Erythroblast (primary cell): ENCODE measurements at regions not wholly inside any gene's neighbourhood (a gene's known extent, or its start where the extent isn't known, plus 50 kb on each side); places are given as distances from the start of the nearest gene placed in this dataset.
"Not testable (repeated sequence)": the region's sequence is repeated elsewhere in the genome, so short reads cannot be mapped to it uniquely, and the experiment has no call there.

Source experiments
- DNase-seq, 2 experiments: peaks; one replicate each; lab custom pipeline; 2025; lab: John Stamatoyannopoulos, UW
- GATA1 ChIP-seq: IDR thresholded peaks from 2 replicates; pipeline ENCODE4 v1.6.1; 2011; ENCODE audit warnings: low read depth, mild to moderate bottlenecking, control low read depth, low read length, moderate library complexity
- POLR2A ChIP-seq: IDR thresholded peaks from 2 replicates; pipeline ENCODE4 v1.6.1; 2011; ENCODE audit warnings: mild to moderate bottlenecking, low read length

DNA sequence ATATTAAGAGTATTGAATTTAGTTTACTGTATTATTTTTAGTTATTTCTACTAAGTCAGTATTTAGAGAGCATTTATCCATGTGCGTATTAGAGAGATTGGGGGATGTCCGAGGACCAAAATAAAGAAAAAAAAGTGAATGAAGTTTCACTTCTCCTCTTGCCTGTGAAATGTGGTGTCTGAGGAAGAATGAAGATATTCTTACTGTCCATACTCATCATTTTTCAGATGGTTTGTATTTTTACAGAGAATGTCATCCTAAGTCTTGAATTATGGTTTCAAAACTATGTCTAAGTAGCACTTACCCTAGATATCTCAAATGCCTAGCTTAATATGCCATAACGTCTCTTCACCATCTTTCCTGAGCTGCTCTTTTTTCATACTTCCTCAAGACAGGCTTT is 854.3 kb downstream of the C4orf33 start:
- TF ChIP-seq POLR2A (no peak), GATA1 (no peak)
- DNase-seq, result no peak

DNA sequence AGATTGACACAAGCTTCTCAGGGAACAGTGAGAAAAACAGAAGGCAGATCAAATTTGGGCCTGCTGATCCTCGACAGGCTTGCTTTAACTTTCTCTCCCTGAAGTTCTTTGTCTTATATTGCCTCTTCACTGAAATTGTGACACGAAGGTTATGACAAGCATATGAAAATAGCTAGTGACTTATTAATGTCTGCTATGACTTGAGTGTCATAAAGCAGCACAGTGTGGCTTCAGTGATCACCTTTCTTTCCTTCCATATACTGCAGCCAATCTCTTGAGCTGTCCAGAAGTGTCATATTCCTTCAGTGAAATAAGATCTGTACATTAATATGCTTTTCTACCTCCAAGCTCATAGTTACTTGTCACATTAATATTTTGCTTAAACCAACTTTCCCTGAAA is 870.2 kb downstream of the C4orf33 start:
- DNase-seq, result no peak
- no peak for TF ChIP-seq GATA1
- TF ChIP-seq POLR2A, result no peak

DNA sequence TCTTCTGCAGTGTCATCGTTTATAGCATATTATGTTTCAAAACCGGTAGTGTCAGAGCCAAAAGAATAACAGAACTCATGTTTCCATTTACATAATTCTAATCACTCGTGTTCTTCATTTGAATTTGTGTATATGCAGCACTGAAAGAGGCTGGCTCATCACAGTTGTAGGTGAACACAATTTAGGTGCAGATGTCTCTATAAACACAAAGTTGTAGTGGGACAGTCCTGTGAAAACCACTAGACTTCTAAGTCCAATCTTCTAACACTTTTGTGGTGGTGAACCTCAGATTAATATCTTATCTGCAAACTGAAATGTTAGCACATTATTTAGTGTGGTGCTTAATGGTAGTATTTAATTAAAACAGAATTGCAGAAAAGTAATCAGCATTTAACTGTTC is 872.4 kb downstream of the C4orf33 start:
- no peak for DNase-seq
- no peak for TF ChIP-seq GATA1
- no peak for TF ChIP-seq POLR2A

DNA sequence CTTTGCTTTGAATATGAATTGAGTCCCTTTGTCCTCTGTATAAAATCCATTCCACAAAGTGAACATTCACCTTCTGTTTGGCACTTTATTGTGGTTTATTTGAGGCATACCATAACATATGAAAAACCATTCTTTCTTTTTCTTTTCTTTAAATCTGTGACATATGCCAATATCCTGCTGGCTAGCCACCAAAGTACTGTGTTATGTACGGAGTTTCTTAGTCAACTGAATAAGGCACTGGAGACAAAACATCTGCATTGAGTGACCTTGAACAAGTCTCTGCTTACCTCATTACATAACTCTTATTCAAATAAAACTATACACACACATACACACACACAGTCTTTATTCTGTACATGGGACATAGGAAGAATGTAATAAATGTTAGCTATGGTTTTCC is 872.8 kb downstream of the C4orf33 start:
- no peak for DNase-seq
- no peak for TF ChIP-seq GATA1

DNA sequence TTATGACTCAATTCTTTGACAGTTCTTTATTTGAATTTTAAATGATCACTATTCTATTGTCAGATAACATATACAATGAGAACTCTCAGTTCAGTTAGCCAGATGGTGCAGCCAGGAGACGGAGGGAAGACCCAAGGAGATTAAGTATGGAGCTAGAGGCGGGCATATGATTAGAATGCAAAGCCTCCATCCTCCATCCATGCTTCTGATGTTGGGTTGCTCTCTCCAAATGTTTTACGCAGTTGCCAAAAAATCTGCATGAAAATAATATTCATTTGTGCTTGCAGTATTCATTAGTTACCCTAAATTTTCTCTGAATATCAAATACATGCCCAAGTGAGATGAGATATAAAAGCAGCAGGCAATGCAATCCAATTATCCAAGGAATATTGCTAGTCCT is 874.8 kb downstream of the C4orf33 start:
- no peak for TF ChIP-seq GATA1
- TF ChIP-seq POLR2A, result no peak
- no peak for DNase-seq

DNA sequence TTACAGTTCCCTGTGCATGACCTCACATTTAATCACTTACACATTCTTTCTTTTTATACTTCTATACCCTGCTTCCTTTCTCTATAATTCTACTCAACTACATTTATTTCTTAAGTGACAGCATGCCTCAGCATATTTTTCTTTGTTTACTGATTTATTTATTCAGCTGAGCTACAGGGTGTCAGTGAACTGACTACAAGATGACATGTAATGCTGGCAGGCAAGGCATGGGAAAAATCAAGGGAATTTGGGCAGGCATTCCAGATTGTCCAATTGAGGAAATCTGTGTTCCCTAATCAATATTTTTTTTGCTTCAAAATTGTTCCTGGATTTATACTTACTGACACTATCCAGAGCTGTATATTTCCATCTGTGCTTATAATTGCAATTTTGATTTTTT is 875.5 kb downstream of the C4orf33 start:
- TF ChIP-seq GATA1 (no peak), POLR2A (no peak)
- no peak for DNase-seq

DNA sequence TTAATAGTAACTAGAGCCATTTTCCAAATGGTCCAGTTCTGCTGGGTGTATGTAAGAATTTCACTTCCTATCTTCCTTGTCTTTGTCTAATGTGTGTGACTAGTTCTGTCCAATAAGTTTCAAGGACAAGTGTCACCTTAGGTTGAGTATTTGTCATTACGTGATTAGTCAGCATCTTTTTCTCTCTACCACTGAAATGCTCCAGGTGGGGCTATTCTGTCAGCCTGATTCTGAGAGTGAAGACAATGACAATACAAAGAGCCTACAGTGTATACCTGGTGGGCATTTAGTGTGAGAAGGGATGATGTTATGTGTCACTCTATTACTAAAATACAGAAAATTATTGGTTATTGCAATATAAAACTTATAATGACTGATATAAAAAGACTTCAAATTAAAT is 876.3 kb downstream of the C4orf33 start:
- DNase-seq, result no peak

DNA sequence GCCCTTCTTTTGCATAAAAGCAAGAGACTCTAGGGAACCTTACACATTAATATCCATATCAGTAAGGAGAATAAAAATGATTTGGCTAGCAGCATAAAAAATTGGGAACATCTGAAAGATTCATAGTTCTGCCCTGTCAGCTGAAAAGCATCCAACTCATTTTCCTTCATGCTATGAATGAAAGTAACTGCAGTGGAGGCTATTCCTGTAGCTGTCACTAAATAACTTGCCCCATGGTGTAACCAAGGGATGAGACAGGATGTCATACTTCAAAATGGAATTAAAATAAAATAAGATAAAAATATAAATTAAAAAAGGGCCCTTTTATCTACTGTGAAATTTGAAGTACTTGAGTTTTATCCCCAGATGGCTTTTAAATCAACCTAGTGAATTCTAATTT is 878.8 kb downstream of the C4orf33 start:
- TF ChIP-seq POLR2A, result no peak
- no peak for TF ChIP-seq GATA1
- no peak for DNase-seq

More for the DNA sequence above, 876.3 kb downstream of the C4orf33 start:
- TF ChIP-seq GATA1 (no peak), POLR2A (no peak)

DNA sequence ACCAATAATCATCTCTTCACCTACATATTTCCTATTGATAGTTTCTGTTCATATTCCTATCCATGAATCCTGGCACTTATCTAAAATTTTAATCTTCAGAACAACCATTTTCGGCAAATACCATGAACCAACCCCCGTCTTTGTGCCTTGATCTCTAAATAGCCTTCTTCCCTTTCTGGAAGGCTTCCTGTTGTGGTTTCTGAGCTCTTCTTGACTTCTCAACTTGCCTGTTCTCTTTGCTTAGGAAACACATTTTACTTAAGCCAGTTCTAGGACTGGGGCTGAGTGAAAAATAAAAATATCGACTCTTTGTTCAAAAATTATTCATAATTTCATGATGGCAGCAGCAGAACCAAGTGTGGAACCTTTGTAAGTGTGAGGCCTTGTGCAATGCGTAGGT is 882.4 kb downstream of the C4orf33 start:
- DNase-seq, result no peak
- TF ChIP-seq POLR2A (no peak), GATA1 (no peak)

DNA sequence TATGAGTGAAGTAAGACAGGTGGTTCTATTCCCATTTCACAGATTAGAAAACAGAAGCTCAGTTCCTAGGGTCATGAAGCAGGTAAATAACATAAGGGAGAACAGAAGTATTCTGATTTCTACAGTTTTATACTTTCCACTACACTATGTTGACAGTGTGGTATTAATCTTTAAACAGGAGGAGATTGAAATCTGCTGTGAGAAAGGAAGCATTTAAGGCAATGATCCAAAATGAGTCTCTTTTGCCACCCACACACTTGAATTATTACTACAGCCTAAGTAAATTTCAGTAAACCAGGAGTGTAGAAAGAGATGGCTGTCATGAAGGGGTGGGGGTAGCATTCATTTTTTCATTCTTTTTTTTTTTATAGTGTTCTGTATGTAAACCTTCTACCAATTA is 893.0 kb downstream of the C4orf33 start:
- TF ChIP-seq GATA1 (no peak), POLR2A (no peak)

DNA sequence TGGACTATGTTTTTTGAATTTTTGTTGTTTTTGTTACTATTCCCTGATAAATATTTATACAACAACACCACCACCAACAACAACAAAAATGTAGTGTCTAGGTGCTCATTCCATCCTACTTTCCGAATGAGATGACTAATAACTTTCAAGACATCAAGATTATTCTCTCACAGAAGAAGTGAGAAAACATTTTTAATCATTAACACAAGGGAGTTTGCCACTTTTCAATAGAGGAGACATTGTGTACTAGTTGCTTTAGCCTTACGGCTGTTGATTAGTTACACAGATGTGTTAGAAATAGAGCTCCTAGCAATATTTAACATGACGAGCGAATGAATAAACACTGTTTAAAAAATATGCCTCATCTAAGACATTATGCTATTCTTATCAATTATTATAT is 898.8 kb downstream of the C4orf33 start:
- TF ChIP-seq GATA1 (no peak), POLR2A (no peak)
- DNase-seq, result no peak

More for the DNA sequence above, 893.0 kb downstream of the C4orf33 start:
- DNase-seq, result no peak

DNA sequence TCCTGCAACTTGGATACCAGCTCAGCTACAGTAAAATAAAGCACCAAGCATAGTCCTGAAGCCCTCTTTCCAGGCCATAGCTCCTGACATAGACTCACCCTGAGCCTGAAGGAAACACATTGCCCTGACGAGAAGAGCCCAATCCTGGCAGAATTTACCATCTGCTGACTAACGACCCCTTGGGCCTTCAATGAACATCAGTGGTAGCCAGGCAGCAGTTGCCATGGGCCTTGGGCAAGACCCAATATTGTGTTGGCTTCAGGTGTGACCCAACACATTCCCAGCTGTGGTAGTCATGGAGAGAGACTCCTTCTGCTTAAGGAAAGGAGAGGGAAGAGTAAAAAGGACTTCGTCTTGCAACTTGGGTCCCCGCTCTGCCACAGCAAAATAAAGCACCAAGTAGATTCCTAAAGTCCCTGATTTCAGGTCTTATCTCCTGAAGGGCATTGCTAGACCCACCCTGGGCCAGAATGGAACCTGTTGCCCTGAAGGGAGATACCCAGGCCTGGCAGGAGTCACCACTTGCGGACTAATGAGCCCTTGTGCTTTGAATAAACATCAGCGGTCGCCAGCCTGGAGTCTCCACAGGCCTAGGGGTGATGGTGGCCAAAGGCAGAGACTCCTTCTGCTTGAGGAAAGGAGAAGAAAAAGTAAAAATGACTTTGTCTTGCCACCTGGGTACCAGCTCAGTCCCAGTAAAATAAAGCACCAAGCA is 902.6 kb downstream of the C4orf33 start:
- no peak for TF ChIP-seq GATA1
- no peak for TF ChIP-seq POLR2A
- DNase-seq, result no peak

DNA sequence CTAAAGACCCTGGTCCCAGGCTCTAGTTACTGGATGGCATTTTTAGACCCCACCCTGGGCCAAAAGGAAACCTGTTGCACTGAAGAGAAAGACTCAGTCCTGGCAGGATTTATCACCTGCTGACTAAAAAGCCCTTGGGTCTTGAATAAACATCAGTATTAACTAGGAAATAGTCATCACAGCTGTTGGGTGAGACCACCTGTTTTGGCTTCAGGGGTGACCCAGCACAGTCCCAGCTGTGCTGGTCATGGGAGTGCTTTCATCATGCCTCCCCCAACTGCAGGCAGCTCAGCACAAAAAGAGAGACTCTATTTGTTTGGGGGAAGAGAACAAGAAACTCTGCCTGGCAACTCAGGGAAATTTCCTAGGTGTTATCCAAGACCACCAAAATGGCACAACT is 903.2 kb downstream of the C4orf33 start:
- TF ChIP-seq GATA1 (no peak), POLR2A (no peak)
- DNase-seq, result no peak

DNA sequence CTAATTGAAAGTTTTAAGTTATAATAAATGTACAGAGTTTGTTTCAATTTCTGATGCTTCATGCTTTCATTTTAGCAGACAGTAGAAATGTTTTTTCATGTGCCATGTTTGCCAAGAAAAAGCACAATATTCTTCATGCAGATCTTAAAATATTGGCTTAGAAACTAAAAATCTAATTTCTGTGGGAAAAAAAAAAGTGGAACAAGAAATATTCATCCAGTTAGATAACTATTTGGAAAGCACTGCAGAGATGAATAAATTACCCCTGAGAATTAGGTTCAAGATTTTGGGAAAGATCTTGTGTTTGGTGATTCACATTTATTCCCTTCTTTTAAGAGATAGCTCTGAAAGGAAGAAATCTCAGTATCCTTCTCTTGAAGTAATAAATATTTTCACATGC is 912.5 kb downstream of the C4orf33 start:
- TF ChIP-seq GATA1 (no peak), POLR2A (no peak)
- no peak for DNase-seq

DNA sequence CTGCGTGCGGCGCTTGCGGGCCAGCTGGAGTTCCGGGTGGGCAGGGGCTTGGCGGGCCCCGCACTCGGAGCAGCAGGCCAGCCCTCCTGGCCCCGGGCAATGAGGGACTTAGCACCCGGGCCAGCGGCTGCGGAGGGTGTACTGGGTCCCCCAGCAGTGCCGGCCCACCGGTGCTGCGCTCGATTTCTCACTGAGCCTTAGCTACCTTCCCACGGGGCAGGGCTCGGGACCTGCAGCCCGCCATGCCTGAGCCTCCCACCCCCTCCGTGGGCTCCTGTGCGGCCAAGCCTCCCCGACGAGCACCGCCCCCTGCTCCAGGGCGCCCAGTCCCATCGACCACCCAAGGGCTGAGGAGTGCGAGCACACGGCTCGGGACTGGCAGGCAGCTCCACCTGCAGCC is 916.9 kb downstream of the C4orf33 start:
- DNase-seq, result not testable (repeated sequence)
